Caco-2 (cell line): ENCODE measurements at regions not wholly inside any gene's neighbourhood (a gene's known extent, or its start where the extent isn't known, plus 50 kb on each side); places are given as distances from the start of the nearest gene placed in this dataset.
"Not testable (repeated sequence)": the region's sequence is repeated elsewhere in the genome, so short reads cannot be mapped to it uniquely, and the experiment has no call there.

Experiments used
- BruUV-seq: library from RNA; stranded (reverse); fragments of 400-500 nt; replicated peaks from 2 replicates; lab custom pipeline; 2021; lab: Mats Ljungman, UMichigan
- CTCF ChIA-PET: fragments of 300-600 bp; sonication (Branson Sonifier 250); formaldehyde crosslinking; loops from one replicate; lab custom pipeline; 2022; ENCODE audit warnings: antibody characterized with exemption; lab: Charles Lee
- POLR2A ChIA-PET: fragments of 300-600 bp; sonication (Branson Sonifier 250); formaldehyde crosslinking; loops from one replicate; lab custom pipeline; 2022; ENCODE audit warnings: antibody characterized with exemption; lab: Charles Lee
- DNase-seq, 2 experiments: peaks; one replicate each; pipeline versions ENCODE4 v3.0.0 to v3.0.0-alpha.2; 2020 to 2022
- H3K27me3 ChIP-seq: replicated peaks from 2 replicates; pipeline ENCODE4 v1.6.0; 2011; ENCODE audit warnings: low read length; ENCODE audit not compliant: control insufficient read depth, insufficient read depth
- H3K36me3 ChIP-seq: 2 replicates; pipeline ENCODE4 v1.5.1; 2011; ENCODE audit warnings: low read length; ENCODE audit not compliant: control insufficient read depth, insufficient read depth
- H3K4me1 ChIP-seq: fragments of 250-450 bp; sonication (Bioruptor Pico); 2 replicates; pipeline ENCODE4 v1.5.1; 2020; ENCODE audit warnings: mild to moderate bottlenecking
- H3K4me3 ChIP-seq: 2 replicates; pipeline ENCODE4 v1.5.1; 2011; ENCODE audit warnings: low read depth, mild to moderate bottlenecking, control low read depth, low read length
- H3K9me3 ChIP-seq: fragments of 250-450 bp; sonication (Bioruptor Pico); 2 replicates; pipeline ENCODE4 v1.5.1; 2020; ENCODE audit warnings: mild to moderate bottlenecking, moderate library complexity
- H3K27ac Mint-ChIP-seq: one replicate; pipeline ENCODE4 v1.8.0; 2022; ENCODE audit warnings: mixed read lengths; ENCODE audit not compliant: unreplicated experiment
- H3K27me3 Mint-ChIP-seq: one replicate; pipeline ENCODE4 v1.8.0; 2022; ENCODE audit warnings: mixed read lengths; ENCODE audit not compliant: insufficient read depth, unreplicated experiment
- H3K36me3 Mint-ChIP-seq: one replicate; pipeline ENCODE4 v1.8.0; 2022; ENCODE audit warnings: mild to moderate bottlenecking, mixed read lengths; ENCODE audit not compliant: insufficient read depth, unreplicated experiment
- H3K4me1 Mint-ChIP-seq: one replicate; pipeline ENCODE4 v1.8.0; 2022; ENCODE audit warnings: low read depth, mixed read lengths; ENCODE audit not compliant: unreplicated experiment
- H3K4me3 Mint-ChIP-seq: one replicate; pipeline ENCODE4 v1.8.0; 2022; ENCODE audit warnings: mild to moderate bottlenecking, moderate library complexity, mixed read lengths; ENCODE audit not compliant: unreplicated experiment
- H3K9me3 Mint-ChIP-seq: one replicate; pipeline ENCODE4 v1.8.0; 2022; ENCODE audit warnings: mixed read lengths; ENCODE audit not compliant: unreplicated experiment
- intact Hi-C: fragments of 100-400 bp; cut with micrococcal nuclease; formaldehyde crosslinking; loops from one replicate; pipeline ENCODE4 v1.10.0; 2022; ENCODE audit not compliant: unreplicated experiment
- TF ChIP-seq, protein P1 (sequence below), 2 experiments: fragments of 200-600 bp in 1 of 2; IDR thresholded peaks; 1 replicate in 1 of 2; 2 replicates in 1 of 2; pipeline versions ENCODE4 v1.5.1 to v1.8.0; 2011 to 2022; ENCODE audit warnings: antibody characterized with exemption in 1 of 2, control low read depth in 1 of 2, inconsistent platforms in 1 of 2, low read depth in 1 of 2, low read length in 1 of 2, mild to moderate bottlenecking in 1 of 2, moderate library complexity in 1 of 2; ENCODE audit not compliant: insufficient read depth in 1 of 2, severe bottlenecking in 1 of 2, unreplicated experiment in 1 of 2

DNA sequence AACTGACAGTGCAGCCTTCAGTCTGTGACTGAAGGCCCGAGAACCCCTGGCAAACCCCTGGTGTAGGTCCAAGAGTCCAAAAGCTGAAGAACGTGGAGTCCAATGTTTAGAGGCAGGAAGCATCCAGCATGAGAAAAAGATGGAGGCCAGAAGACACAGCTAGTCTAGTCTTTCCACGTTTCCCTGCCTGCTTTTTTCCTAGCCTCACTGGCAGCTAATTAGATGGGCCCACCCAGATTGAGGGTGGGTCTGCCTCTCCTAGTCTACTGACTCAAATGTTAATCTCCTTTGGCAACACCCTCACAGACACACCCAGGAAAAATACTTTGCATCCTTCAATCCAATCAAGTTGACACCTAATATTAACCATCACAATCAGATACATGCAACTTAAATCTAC, 87.8 kb downstream of the TENT5D start:
- peaks cover 12% of the 10 kb centered on the region for H3K4me1 Mint-ChIP-seq
- H3K36me3 ChIP-seq, H3K4me1 ChIP-seq, H3K36me3 Mint-ChIP-seq, DNase-seq, intact Hi-C loops, H3K27ac Mint-ChIP-seq, POLR2A ChIA-PET, CTCF ChIA-PET, H3K27me3 ChIP-seq, H3K27me3 Mint-ChIP-seq, H3K4me3 Mint-ChIP-seq, H3K4me3 ChIP-seq, H3K9me3 ChIP-seq, BruUV-seq, H3K9me3 Mint-ChIP-seq: not testable (repeated sequence)

DNA sequence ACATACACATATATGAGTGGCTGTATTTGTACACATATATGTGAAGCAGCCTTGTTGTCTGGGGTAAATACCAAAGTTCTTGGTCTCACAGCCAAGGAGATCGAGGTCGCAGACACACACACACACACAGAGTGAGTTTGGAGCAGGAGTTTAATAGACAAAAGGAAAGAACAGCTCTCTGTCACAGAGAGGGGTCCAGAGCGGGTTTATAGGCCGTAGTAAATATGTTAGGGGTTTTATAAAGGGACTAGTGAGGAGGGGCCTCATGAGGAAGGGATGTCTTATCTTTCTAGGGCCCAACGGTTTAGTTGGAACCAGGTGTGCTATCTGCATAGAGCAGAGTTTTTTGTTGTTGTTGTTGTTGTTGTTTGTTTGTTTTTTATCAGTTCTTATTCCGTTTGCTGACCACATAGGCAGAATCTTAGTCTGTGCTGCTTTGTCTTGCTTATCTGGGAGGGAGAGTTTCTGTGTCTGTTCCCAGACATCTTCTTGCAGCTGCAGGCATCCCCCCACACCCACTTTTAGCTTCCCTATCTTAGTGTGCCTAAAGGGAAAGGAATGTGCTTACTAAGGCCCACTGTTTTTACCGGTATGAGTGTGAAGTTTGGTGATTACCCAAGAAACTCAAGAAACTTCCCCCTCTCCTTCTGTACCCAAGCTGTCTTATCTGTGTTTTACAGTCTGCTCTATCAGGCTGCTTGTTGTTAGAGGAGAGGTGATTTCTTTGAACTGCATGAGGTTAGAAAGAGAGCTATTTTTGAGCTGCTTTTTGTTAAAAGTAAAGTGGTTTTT, 91.9 kb downstream of the TENT5D start:
- no peaks in the 10 kb centered on the region for H3K27me3 Mint-ChIP-seq
- ChIA-PET POLR2A (no interaction called here), CTCF (no interaction called here)
- DNase-seq = peak; percentile 9 to 34
- Histone ChIP-seq H3K27me3 (no peaks in the 10 kb centered on the region), H3K4me1 (no peaks in the 10 kb centered on the region), H3K4me3 (no peak overlapping the region), H3K36me3 (no peaks in the 10 kb centered on the region), H3K9me3 (no peaks in the 10 kb centered on the region)
- H3K27ac Mint-ChIP-seq = peak overlapping the region; percentile 78
- intact Hi-C loops = no loop called here
- no peaks in the 10 kb centered on the region for H3K36me3 Mint-ChIP-seq
- no peaks in the 10 kb centered on the region for H3K9me3 Mint-ChIP-seq
- no TSS peak for BruUV-seq
- peak overlapping the region; percentile 58 for H3K4me3 Mint-ChIP-seq
- TF ChIP-seq, protein P1, sequence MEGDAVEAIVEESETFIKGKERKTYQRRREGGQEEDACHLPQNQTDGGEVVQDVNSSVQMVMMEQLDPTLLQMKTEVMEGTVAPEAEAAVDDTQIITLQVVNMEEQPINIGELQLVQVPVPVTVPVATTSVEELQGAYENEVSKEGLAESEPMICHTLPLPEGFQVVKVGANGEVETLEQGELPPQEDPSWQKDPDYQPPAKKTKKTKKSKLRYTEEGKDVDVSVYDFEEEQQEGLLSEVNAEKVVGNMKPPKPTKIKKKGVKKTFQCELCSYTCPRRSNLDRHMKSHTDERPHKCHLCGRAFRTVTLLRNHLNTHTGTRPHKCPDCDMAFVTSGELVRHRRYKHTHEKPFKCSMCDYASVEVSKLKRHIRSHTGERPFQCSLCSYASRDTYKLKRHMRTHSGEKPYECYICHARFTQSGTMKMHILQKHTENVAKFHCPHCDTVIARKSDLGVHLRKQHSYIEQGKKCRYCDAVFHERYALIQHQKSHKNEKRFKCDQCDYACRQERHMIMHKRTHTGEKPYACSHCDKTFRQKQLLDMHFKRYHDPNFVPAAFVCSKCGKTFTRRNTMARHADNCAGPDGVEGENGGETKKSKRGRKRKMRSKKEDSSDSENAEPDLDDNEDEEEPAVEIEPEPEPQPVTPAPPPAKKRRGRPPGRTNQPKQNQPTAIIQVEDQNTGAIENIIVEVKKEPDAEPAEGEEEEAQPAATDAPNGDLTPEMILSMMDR (IDR thresholded peaks at IDR 0.05; ENCODE audit: insufficient read depth in 1 of 2, low read depth in 1 of 2, low read length in 1 of 2, severe bottlenecking in 1 of 2, unreplicated experiment in 1 of 2) = no peak
- peaks cover 12% of the 10 kb centered on the region for H3K4me1 Mint-ChIP-seq

DNA sequence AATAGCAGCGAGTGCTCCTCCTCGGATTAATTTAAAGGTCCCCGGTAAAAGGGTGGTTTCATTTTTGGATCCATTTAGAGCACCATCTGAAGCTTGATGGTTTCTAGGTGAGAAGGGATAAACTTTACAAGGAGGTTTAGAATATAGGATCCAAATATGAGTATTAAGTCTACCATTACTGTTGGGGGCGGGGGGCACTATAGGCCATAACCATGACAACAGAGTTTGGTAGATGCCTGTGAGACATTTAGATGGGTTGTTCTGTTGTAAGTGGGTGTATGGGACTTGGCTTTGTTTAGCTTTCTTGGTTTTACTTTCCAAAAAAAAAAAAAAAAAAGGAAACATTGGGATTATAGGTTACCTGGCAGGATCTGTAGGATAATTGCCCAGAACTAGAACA, 92.7 kb downstream of the TENT5D start:
- Mint-ChIP-seq H3K36me3 (no peaks in the 10 kb centered on the region), H3K9me3 (no peaks in the 10 kb centered on the region), H3K4me1 (peaks cover 12% of the 10 kb centered on the region), H3K4me3 (peak overlapping the region; percentile 58), H3K27me3 (no peaks in the 10 kb centered on the region), H3K27ac (peak overlapping the region; percentile 78)
- no peaks in the 10 kb centered on the region for H3K27me3 ChIP-seq
- no TSS peak for BruUV-seq
- no peaks in the 10 kb centered on the region for H3K4me1 ChIP-seq
- no peaks in the 10 kb centered on the region for H3K9me3 ChIP-seq
- intact Hi-C loops = no loop called here
- no peak overlapping the region for H3K4me3 ChIP-seq
- TF ChIP-seq, protein P1 (IDR thresholded peaks at IDR 0.05; ENCODE audit: insufficient read depth in 1 of 2, low read depth in 1 of 2, low read length in 1 of 2, severe bottlenecking in 1 of 2, unreplicated experiment in 1 of 2) = no peak
- no peaks in the 10 kb centered on the region for H3K36me3 ChIP-seq
- DNase-seq = no peak
- ChIA-PET POLR2A (no interaction called here), CTCF (no interaction called here)
